ENCODE measurements at regions not wholly inside any gene's neighbourhood (a gene's known extent, or its start where the extent isn't known, plus 50 kb on each side); places are given as distances from the start of the nearest gene placed in this dataset.

DNA sequence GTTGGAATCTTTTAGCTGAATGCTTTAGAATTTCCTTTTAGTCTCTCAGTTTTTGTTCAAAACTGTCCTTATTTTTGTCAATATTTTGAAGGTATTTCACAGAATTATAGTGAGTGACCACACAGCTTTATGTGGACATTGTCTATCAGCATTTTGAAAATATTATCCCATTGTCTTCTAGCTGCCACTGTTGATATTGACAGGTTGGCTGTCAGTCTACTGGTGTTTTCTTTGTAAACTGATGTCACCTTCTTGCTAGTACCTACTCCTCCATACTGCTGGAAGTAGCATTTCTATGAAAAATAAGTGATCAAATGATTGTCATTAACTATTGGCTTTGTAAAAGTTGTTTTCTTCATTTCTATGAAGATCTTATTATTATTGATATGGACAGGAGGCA is 256.8 kb downstream of the KLF12 start:
- in situ Hi-C loops (cut with MboI; ENCODE audit: low sequenced_read_pairs, unreplicated experiment), result no loop called here
- no peak for DNase-seq (ENCODE audit: low spot score)
- TF ChIP-seq, protein P1, sequence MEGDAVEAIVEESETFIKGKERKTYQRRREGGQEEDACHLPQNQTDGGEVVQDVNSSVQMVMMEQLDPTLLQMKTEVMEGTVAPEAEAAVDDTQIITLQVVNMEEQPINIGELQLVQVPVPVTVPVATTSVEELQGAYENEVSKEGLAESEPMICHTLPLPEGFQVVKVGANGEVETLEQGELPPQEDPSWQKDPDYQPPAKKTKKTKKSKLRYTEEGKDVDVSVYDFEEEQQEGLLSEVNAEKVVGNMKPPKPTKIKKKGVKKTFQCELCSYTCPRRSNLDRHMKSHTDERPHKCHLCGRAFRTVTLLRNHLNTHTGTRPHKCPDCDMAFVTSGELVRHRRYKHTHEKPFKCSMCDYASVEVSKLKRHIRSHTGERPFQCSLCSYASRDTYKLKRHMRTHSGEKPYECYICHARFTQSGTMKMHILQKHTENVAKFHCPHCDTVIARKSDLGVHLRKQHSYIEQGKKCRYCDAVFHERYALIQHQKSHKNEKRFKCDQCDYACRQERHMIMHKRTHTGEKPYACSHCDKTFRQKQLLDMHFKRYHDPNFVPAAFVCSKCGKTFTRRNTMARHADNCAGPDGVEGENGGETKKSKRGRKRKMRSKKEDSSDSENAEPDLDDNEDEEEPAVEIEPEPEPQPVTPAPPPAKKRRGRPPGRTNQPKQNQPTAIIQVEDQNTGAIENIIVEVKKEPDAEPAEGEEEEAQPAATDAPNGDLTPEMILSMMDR (IDR thresholded peaks at IDR 0.05; ENCODE audit: borderline replicate concordance, control extremely low read depth, extremely low read depth, insufficient read depth, missing control alignments), result no peak

DNA sequence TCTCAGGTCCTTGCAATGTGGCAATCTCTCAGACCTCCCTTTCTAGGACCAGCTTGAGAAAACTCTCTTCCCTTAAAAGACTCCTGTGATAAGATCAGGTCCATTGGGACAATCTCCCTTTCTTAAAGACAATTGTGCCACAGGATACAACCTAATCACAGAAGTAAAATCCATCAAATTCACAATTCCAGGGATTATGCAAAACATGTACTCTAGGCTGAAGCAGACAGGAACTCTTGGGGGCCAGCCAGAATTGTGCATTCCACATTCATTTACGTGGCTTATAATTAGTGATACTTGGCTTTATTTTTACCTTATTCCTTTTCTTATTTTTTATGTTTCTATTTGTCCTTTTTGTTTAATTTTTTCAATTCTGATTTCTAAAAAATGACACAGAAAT is 257.9 kb downstream of the KLF12 start:
- no peak for DNase-seq (ENCODE audit: low spot score)
- in situ Hi-C loops (cut with MboI; ENCODE audit: low sequenced_read_pairs, unreplicated experiment), result no loop called here
- TF ChIP-seq, protein P1 (IDR thresholded peaks at IDR 0.05; ENCODE audit: borderline replicate concordance, control extremely low read depth, extremely low read depth, insufficient read depth, missing control alignments), result no peak

GRCh38 chr13:73873940-73874830 is 260.0 kb downstream of the KLF12 start:
- no peak for DNase-seq (ENCODE audit: low spot score)
- in situ Hi-C loops (cut with MboI; ENCODE audit: low sequenced_read_pairs, unreplicated experiment), result no loop called here
- TF ChIP-seq, protein P1 (IDR thresholded peaks at IDR 0.05; ENCODE audit: borderline replicate concordance, control extremely low read depth, extremely low read depth, insufficient read depth, missing control alignments), result no peak

- no peak for DNase-seq (ENCODE audit: low spot score)
- TF ChIP-seq, protein P1 (IDR thresholded peaks at IDR 0.05; ENCODE audit: borderline replicate concordance, control extremely low read depth, extremely low read depth, insufficient read depth, missing control alignments), result no peak
- in situ Hi-C loops (cut with MboI; ENCODE audit: low sequenced_read_pairs, unreplicated experiment), result no loop called here
Observed at GRCh38 chr13:73872397-73872796, 261.8 kb downstream of the KLF12 start.

DNA sequence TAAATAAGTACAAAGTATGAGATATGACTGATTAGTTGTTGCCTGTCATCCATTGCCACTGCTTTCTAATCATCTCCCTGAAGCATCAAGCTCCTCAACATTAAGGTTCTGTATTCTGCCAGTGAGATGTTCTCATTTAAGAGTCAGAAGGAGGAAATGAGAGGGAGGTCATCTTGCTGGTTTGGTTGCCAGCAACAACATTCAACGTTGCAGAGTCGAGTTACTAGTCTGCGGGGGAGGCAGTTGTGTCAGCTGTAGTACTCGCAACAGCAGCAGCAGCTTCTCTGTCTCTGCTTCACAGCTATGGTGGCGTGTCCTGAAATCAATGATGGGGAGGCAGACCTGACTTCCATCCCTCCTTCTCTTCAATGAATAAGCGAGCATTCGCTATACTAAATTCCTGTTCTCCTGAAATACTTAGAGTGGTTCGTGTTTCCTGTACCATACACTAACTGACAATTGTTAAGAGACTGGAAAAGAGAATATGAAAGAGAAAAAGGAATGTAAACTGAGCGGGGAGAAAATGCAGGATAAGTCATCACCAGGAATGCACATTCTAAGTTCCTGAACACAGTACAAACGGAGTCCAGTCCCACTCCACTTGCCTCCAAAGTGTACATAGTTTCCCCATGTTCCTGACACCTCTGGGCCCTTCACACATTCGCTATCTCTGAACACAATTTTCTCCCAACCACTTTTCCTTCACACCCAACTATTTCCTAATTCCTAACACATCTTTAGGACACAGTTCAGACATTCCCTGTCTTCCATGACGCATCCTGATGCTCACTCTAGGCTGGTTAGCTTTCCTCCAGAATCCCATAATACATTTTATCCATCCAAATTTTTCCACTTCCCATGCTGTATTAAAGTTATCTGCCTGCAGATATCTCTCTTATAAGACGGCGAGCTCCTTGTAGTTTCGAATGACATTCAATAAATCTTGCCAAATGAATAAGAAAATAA is 263.0 kb downstream of the KLF12 start:
- DNase-seq (ENCODE audit: low spot score), result no peak
- in situ Hi-C loops (cut with MboI; ENCODE audit: low sequenced_read_pairs, unreplicated experiment), result no loop called here
- TF ChIP-seq, protein P1 (IDR thresholded peaks at IDR 0.05; ENCODE audit: borderline replicate concordance, control extremely low read depth, extremely low read depth, insufficient read depth, missing control alignments), result no peak

DNA sequence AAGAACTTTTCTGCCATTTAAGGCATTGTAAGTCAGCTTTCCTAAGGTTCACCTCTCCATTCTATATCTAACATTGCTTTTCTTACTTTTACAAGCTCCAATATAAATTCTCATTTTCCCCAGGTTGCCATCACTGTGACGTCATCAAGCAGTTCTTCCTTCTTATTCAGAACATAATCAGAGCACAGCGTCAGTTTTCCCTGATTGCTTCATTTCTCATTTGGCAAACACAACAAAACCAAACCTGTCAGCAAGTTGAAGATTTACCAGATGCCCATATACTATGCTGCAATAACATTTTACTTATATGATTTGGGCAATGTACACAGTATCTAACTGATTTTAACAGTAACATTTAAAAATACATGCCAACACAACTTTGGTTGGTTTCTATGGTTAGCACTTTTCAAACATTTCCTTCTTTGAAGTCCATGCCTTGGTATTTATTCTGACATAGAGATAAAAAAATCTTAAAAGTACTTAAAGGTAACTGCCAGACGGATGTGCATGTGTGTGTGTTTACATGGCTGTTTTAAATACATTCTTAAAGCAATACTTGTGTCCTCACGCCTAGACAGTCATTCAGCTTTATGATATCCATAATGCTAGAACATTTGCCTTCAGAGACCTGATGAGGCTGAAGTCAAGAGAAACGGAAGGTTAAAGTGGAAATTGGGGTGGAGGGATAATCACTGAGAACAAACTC is 264.0 kb downstream of the KLF12 start:
- DNase-seq (ENCODE audit: low spot score), result no peak
- in situ Hi-C loops (cut with MboI; ENCODE audit: low sequenced_read_pairs, unreplicated experiment), result no loop called here
- TF ChIP-seq, protein P1 (IDR thresholded peaks at IDR 0.05; ENCODE audit: borderline replicate concordance, control extremely low read depth, extremely low read depth, insufficient read depth, missing control alignments), result no peak
